Amniotic stem cell (primary cell): ENCODE measurements at regions not wholly inside any gene's neighbourhood (a gene's known extent, or its start where the extent isn't known, plus 50 kb on each side); places are given as distances from the start of the nearest gene placed in this dataset.
"Not testable (repeated sequence)": the region's sequence is repeated elsewhere in the genome, so short reads cannot be mapped to it uniquely, and the experiment has no call there.

Source experiments
- DNase-seq: peaks from one replicate; lab custom pipeline; 2025; lab: John Stamatoyannopoulos, UW

GRCh38 chr5:89850513-89850865 lies 559.1 kb downstream of the CETN3 start:
- no peak for DNase-seq

DNA sequence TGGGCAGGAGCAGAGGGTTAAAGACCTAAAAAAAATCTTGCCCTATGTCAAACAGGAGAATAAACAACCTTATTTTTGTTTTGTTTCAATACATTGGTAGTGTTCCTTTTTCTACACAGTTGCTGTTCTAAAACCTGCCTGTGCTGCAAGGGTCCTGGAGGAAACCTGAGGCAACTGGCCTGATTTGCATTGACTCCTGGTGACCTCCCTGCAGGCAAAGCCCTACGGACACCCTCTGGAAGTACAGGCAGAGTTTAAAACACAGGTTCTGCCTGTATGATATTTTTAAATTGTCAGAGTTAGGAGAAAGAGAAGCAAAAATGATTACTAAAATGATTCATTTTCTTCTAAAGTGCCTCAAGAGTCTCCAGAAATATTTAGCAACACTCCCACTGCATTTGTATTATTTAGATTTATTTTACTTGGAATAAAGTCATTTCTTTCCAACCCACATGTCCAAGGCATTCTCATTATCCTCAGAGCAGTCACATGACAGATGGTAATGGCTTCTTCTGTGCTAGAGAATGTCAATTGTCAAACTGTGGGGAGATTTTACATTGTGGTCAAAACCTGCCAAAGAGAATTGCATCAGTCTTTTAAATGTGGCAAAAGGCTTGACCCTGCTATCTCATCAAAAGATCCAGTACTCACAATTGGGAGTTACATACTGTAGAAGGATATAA lies 559.6 kb downstream of the CETN3 start:
- DNase-seq, result no peak

DNA sequence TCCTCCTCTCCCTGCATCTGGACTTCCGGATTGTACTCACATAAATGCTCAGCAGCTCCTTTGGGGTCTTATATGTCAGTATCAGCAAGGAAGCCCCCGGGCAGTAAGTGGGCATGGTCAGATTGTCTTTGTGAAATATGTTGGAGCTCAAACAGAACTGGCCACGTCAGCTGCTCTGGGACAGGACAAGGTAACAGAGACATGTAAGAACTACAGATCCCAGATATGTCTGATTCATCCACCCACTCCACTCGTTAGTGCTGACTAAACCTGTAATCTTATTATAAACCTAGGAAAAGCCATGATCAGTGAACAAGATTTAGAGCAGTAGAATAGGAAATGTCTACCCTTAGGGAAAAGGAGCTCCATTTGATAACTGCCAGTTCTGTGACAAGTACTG lies 561.8 kb downstream of the CETN3 start:
- no peak for DNase-seq

DNA sequence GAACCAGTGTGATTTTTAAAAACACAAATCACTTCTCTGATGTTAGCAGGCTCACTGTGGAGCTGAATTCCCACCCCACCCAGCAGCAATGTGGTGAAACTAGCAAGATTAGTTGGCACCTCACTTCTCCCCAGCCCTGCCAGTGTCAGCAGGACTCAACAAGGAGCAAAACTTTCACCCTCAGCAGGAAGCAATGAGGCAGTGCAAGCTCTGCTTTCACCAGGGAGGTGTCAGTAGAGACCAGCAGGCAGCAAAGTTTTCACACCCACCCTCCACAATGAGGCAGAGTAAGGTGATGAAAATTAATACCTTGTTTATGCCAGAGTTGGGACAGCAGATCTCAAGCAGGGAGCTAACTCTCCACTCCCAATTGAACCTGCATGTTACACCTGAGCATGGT lies 565.0 kb downstream of the CETN3 start:
- DNase-seq, result no peak

GRCh38 chr5:89842531-89842930 lies 567.0 kb downstream of the CETN3 start:
- DNase-seq, result no peak

GRCh38 chr5:89840906-89841305 lies 568.6 kb downstream of the CETN3 start:
- DNase-seq, result no peak

GRCh38 chr5:89830691-89831090 lies 578.9 kb downstream of the CETN3 start:
- DNase-seq, result no peak

GRCh38 chr5:89827960-89828359 lies 581.6 kb downstream of the CETN3 start:
- no peak for DNase-seq

DNA sequence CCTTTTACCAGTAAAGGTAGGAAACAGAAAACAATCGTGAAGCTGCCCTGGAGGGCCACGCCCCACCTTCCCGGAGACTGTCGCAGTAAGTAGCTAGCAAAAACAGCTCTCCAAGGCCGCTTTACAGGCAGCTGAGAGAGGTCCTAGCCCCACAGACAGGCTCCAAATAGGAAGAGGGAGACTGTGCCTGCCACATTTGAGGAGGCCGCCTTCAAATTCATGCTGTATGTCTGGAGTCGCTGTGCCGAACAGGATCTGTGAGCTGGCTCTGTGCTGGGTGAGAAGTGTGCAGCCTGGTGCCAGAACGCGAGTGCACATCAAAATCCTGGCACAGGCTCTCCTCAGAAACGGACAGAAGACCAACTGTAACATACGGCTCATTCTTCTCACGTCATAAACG lies 582.2 kb downstream of the CETN3 start:
- DNase-seq, result no peak

DNA sequence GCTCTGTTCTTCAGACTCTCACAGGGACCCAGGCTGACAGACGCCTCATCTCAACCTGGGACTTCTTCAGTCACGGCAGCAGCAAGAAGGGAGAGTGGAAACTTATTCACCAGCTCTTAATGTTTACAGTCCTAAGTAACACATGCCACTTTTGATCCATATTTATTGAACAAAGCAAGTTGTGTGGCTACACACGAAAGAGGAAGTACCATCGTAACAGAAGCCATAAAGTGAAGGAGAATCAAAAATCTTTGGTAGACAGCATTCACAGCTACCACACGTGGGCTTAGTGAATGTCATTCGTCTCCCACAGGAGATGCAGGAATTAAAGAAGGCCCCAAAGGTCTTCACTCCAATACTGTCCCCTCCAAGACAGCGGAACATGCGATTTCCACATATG lies 582.6 kb downstream of the CETN3 start:
- DNase-seq, result no peak

GRCh38 chr5:89823046-89823445 lies 586.5 kb downstream of the CETN3 start:
- no peak for DNase-seq

DNA sequence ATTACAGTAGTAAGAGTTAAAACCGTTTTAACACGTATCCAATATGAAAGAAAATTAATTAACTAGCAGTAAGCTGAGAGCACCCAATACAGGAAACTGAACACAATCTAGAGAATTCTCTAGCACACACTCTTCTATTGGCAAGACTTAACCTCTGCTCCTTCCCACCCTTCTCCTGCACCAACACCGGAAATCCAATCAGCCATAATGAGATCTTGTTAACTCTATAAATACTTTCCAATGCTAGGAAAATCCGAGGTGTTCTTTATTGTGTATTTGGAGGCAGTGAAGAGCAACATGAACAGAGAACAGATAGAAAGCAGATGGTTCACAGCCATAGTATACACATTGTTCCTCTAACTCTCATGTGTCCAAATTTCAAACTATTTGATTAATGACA lies 591.7 kb downstream of the CETN3 start:
- DNase-seq, result no peak

GRCh38 chr5:89816038-89816437 lies 593.5 kb downstream of the CETN3 start:
- DNase-seq, result peak; percentile 24

GRCh38 chr5:89800735-89801134 lies 608.8 kb downstream of the CETN3 start:
- not testable (repeated sequence) for DNase-seq

DNA sequence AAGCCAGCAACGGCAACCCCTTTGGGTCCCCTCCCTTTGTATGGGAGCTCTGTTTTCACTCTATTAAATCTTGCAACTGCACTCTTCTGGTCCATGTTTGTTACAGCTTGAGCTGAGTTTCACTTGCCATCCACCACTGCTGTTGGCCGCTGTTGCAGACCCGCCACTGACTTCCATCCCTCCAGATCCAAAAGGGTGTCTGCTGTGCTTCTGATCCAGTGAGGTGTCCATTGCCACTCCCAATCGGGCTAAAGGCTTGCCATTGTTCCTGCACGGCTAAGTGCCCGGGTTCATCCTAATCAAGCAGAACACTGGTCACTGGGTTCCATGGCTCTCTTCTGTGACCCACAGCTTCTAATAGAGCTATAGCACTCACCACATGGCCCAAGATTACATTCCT lies 615.1 kb downstream of the CETN3 start:
- DNase-seq, result not testable (repeated sequence)

DNA sequence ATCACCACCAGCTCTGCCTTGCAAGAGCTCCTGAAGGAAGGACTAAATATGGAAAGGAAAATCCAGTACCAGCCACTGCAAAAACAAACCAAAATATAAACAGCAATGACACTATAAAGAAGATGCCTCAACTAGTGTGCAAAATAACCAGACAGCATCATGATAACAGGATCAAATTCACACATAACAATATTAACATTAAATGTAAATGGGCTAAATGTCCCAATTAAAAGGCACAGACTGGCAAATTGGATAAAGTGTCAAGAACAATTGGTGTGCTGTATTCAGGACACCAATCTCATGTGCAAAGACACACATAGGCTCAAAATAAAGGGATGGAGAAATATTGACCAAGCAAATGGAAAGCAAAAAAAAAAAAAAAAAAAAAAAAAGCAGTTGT lies 629.8 kb downstream of the CETN3 start:
- not testable (repeated sequence) for DNase-seq

GRCh38 chr5:89777758-89778157 lies 631.8 kb downstream of the CETN3 start:
- no peak for DNase-seq

- DNase-seq, result no peak
These were observed 639.6 kb downstream of the CETN3 start for GRCh38 chr5:89769975-89770374.

- DNase-seq, result no peak
These were observed 649.8 kb downstream of the CETN3 start for GRCh38 chr5:89759802-89760201.

GRCh38 chr5:89758146-89758545 lies 651.4 kb downstream of the CETN3 start:
- no peak for DNase-seq

- no peak for DNase-seq
These were observed 652.6 kb downstream of the CETN3 start for GRCh38 chr5:89756955-89757354.

DNA sequence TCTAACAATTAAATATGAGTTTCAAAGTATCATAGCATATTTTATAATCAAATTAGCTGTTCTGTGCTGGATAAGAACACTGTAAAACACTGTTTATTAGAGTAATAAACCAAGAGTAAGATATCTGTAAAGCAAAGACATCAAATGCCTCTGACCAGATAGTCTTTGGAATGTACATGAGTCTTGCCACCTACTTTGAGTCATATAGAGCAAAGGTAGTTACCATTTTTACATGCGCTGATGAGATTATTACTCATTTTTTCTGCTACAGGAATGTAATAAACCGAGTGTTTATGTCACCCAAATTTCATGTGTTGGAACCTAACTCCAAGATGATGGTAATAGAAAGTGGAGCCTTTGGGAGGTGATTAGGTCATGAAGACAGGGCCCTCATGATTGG lies 654.5 kb downstream of the CETN3 start:
- DNase-seq, result no peak

- DNase-seq, result no peak
These were observed 674.5 kb downstream of the CETN3 start for GRCh38 chr5:89735082-89735481.

DNA sequence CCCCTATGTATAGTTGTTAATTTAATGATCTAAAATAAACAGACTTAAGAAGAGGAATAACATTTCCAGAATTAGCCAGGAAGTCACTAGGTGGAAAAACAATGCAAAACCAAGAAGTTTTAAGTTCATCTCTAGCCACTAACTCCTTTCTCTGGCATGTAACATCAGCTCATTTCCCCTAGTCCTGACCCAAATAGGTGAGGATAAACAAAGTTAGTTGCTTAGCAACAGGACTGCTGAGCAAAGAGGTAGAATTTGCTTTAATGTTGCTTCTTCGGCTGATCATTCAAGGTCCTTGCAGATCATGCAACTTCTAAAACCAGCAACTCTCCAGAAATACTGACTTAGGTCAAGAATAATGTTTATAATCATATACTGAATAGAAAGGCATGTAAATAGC lies 675.8 kb downstream of the CETN3 start:
- DNase-seq, result no peak
